ENCODE measurements at regions not wholly inside any gene's neighbourhood (a gene's known extent, or its start where the extent isn't known, plus 50 kb on each side); places are given as distances from the start of the nearest gene placed in this dataset.

- DNase-seq = no peak
These were observed 895.1 kb upstream of the CELF4 start for GRCh38 chr18:38460657-38461056.

DNA sequence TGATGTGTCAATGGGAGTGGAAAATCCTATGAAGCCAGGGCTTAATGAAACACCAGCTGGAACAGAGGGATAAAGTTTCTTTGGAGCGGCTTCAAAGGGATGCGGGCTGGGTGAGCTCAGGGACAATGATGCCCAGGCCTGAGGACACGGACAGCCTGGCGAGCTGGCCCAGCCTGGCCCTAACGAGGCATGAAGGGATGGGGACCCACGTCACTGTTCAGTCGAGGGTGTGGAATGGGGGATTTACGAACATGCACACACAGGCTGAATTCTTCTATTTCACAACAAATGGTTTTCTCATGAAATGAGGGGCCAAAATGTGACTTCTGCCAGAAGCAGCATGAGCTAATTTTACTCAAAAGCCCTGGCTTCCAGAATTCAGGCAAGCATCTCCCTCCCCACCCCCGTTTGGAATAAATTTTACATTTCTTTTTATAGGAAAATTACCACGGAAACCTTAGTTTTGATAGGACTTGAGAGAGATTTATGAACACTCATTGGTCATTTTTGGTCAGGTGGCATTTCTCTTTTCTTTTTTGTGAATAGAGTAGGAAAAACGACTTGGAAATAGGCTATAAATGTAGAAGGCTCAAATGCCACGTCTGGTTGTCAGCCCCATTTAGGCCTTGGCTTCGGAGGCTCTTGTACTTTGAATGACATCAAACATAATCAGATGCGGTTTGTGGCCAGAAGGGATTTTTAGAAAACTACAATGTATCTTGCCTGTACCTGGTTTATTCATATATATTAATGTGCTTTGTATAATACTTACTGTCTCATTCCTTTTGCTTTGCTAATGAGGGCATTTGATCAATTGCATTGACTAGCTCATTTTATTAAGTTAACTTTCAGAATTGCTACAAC is 893.8 kb upstream of the CELF4 start:
- no peak for DNase-seq

DNA sequence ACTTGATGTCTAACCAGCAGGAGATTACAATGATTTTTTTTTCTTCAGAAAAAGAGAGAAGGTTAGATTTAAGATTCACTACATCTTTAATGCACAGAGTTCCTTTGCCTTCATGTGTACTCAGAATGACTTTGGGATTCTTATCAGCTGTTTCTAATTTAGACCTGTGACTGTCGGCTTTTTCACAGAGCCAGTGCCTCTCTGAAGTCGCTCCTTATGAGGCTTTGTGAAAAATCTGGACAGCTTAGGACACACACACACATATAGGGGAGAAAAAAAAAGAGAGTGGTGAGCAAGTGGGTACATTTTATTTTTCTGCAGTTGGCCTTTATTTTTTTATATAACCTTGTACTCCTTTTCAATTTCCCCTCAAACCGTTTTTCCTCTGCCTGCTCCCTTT is 893.1 kb upstream of the CELF4 start:
- no peak for DNase-seq

GRCh38 chr18:38456253-38456652 is 890.7 kb upstream of the CELF4 start:
- DNase-seq = no peak

DNA sequence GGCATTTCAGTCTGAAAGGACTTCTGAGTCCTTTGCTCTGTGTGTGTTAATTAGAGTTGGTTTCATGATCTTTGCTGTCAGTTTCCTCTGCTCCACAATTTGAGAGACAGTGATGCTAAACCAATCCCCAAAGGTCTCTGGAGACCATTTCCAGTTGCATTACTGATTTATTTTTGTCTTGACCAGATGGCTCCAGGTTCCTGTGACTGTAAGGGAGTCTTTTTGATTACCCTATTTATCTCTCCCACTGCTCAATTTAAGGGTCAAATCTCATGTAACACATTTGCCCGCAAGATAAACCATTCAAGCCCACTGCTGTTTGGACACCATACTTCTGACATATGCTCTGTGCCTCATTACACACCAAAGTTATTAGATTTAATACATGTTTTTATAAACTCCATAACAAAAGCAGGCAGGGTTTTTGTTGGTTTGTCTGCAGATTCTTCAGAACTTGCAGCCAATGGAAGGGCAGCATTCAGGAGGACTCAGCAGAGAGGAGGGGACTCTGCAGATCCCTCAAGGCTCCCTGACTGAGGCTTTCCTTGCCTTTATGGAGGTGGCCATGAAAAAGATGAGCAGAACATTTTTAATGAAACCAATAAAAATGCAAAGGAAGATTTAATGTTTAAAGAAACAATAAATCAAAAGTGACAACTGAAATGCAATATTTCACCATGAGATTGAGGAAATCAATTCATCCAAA is 889.3 kb upstream of the CELF4 start:
- DNase-seq = no peak

GRCh38 chr18:38453880-38454279 is 888.3 kb upstream of the CELF4 start:
- no peak for DNase-seq

- no peak for DNase-seq
These were observed 885.3 kb upstream of the CELF4 start for GRCh38 chr18:38450876-38451275.

DNA sequence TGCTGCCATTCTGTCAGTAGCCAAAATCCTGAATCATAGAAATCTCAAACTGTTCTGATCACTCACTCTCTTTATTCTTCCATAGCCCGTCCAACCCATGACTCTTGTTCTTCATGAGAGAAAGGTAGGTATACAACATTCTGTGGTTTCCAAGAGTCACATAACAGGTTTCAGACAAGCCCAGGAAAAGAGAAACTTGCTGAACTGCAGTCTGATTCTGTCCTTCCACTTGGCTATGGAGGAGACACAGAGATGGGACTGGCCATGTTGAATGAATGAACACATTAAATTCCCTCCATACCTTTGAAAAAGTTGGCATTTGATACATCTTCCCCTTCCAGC is 880.2 kb upstream of the CELF4 start:
- DNase-seq = no peak

DNA sequence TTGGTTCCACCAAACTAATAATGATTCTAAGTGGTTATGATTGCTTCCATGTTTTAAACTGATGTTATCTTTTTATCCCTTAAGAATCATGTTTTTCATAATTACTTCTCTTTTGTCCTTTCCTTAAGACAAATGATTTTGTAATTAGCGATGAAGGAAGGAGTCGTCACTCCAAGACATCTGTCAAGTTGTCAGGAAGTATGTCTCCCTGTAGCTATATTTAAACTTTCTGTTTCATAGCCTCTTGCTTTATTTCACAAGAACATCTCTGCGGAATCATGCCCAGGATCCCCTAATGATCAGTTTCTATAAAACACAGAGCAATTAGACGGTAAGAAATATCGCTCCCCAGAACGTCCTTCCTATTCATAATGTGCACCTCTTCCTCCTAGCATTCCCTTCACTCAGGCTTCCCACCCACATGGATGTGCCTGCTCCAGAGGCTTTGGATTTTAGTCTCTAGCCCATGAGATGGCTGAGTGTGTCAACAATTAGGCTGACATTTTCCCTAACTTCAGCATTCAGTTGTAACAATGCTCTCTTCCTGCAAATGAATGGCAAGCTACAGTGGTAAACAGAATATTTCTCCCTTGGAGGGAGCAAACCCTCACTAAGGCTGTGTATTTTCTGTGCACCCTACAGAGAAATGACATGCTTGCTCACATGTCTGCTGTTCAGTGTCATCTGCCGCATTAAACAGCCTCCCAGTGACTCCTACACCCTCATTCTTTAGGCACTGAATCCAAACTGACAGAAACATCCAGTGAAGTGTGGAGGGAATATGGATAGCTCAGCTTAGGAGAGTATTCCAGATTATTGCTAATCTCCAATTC is 879.6 kb upstream of the CELF4 start:
- DNase-seq = no peak

DNA sequence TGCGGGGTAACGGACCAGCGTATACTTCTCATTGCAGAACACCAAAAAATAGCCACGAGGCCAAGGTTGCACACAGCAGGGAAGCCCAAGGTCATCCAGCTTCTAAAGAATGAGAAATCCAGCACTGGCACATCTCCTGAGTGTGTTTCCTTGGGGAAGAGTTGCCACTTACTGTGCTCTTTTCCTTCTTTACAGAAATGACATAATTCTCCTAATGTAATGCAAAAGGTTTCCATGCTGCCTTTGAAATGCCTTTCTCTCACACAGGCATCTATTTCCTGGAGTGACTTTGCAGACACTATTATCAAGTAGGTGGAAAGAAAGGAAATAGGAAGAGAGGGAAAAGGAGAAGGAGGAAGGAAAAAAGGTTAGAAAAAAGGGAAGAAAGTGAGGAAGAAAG is 862.1 kb upstream of the CELF4 start:
- no peak for DNase-seq

GRCh38 chr18:38427234-38427633 is 861.6 kb upstream of the CELF4 start:
- DNase-seq = no peak

DNA sequence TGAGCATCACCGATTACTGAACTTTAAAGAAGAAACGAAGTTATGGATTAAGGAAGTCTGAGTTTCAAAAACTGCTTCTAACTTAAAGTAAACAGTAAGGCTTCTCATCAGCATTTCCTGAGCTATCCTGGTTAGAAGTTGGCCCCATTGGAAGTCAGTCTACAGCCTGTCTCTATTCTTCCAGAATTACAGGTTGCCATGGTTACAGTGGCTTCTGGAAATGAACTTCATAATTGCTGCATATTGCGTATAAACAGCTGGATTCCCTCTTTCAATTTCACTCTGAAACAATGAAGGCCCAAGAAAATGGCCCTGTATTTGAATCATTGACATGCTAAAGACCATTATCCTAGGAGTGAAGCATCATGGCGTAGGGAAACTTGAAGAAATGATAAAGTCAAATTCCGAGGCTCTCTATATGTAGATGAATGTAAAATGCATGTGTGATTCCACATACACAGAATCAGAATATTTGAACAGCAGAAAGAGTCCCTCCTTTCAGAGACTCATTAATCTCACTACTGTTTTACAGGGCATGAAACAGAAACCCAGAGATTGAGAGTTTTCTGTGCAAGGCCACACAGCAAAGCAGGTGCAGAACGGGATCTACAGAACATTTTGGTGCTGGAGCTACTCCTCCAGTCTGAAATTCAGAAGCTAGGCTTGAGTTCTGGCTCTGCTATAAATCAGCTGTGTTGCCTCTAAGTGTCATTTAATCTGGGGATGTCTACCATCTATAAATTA is 856.4 kb upstream of the CELF4 start:
- no peak for DNase-seq

GRCh38 chr18:38421021-38421420 is 855.4 kb upstream of the CELF4 start:
- DNase-seq = no peak

DNA sequence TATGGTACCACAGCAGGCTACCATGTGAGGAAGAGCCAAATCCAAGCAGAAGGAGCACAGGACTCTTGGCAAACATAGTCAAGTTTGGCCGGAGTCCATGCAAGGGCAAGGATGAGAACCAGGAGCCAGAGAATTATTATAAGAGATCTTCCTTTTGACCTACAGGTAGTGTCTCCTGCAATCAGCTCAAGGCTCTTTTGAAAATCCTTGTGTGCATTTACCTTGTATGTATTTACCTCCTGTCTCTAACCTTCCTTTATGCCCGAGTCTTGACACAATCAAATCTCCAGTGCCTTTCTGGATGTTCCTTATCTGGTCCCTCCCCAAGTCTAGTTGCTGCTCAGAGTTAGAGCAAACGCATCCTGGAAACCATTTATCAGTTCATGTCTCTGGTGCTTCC is 855.0 kb upstream of the CELF4 start:
- DNase-seq = no peak

DNA sequence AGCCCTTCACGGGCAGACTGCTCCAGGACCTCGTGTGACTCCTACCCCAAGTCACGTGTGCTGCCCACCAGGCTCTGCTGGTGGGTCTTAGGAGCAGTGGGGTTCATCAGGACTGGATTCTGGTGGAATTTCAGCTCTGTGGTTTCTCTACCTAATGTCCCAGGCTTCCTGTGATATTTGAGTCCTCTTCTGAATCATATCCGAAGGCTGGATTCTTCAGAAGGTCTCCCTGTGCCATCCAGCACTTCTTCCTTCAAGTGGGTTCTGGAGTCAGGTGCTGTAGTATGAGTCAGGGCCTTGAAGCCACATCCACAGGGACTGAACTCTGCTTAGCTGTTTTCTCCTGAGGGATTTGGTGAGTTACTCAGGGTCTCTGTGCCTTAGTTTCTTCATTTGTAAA is 850.2 kb upstream of the CELF4 start:
- no peak for DNase-seq

GRCh38 chr18:38413193-38413592 is 847.6 kb upstream of the CELF4 start:
- DNase-seq = no peak

DNA sequence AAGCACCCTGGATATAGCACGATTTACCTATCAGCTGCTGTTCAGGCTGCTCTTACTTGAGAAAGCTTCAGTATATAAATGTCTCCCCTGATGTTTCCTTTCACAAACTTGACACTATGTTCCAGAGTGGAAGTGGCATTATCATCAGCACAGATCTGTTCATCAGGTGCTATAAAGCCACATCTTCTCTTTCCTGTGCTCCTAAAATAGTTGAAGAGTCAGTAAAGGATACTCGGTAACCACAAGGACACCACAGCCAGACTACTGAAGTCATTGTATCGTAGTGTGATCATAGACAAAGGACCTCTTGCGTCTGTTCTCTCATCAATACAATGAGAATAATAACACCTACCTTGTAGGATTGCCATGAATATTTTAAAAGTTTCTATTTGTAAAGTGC is 841.0 kb upstream of the CELF4 start:
- DNase-seq = no peak

- no peak for DNase-seq
These were observed 836.9 kb upstream of the CELF4 start for GRCh38 chr18:38402509-38402908.

GRCh38 chr18:38397094-38397493 is 831.5 kb upstream of the CELF4 start:
- no peak for DNase-seq

GRCh38 chr18:38386146-38386545 is 820.5 kb upstream of the CELF4 start:
- no peak for DNase-seq

DNA sequence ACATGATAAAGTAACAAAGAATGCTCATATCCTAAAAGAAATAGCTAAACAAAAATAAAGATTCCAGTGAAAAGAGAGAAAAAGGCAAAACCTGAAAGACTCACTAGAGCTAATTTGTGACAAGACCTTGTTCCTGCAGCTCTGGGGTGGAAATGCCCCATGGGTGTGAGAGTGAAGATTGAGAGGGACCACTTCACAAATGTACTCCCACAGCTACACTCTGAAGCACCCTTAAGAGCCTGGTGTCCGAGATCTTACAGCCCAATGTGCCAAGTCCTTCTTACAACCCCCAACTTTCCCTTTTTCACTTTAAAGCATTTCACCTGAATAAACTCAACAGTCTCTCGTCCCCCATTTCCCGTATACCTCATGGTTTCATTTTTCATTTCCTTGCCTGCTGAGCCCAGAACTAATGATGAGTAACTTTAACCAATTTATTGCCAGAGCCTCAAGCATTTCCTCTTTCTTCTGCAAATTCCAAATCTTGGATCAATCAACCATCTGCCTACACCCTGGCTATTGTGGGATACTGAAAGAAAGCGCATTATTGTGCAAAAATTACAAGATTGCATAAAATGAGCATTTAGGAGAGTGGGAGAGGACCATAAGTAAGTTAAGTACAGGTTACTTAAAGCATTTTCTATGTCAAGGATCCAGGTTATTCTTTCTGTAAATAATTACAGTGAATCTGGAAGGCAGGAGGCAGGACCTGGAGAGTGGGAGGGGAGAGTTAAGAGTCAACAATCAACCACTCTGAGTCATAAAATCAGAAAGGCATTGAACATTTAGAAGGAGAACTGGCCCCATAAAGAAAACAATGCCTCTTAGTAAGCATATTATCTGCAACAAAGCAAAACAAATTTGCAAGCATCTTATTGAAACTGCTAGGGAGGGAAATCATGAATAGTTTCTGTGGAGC is 804.4 kb upstream of the CELF4 start:
- no peak for DNase-seq

GRCh38 chr18:38368886-38369285 is 803.3 kb upstream of the CELF4 start:
- DNase-seq = no peak
